Stimulated activated CD8-positive, alpha-beta memory T cell treated with anti-CD3 and anti-CD28 coated beads, Interleukin-7, amount 100 ng/mL, for 24 hours (primary cell): ENCODE measurements at regions not wholly inside any gene's neighbourhood (a gene's known extent, or its start where the extent isn't known, plus 50 kb on each side); places are given as distances from the start of the nearest gene placed in this dataset.

Experiments
- DNase-seq: peaks from one replicate; pipeline ENCODE4 v3.0.0-alpha.2; 2020; ENCODE audit warnings: low read depth

- DNase-seq, result no peak
These were observed 130.6 kb downstream of the DLEU7 start for GRCh38 chr13:50712881-50713280.

DNA sequence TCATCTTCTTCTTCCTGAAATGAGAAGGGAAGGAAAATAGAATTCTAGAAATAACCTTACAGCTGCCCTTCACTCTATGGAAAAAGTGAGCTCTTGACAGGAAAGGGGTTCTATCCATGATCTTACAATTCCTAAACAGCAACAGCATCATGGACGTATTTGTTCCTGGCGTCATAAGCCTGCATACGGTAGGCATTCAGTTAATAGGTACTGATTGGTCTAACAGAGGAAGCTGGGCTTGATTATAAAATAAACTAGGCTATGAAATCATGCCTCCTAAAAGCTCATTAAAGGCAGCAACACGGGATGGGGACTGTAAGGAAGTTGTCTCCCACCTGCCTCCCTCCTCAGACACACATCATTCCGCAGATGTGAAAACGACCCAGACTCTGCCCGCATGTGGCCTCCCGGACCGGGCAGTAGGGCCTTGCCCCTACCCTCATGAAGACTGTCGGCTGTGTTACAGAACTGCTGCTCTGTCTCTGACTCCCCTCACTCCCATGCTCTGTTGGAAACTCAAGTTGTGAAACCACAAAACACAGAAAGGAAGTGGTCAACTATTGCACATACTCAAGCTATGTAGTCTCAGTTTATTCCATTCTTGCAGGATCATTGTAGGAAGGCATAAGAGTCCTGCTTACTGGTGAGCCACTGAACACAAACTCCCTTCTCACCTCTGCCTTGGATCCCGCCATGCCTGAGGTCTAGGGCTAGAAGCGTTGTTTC lies 129.8 kb downstream of the DLEU7 start:
- DNase-seq, result no peak

- DNase-seq, result no peak
These were observed 128.6 kb downstream of the DLEU7 start for GRCh38 chr13:50714891-50715290.

DNA sequence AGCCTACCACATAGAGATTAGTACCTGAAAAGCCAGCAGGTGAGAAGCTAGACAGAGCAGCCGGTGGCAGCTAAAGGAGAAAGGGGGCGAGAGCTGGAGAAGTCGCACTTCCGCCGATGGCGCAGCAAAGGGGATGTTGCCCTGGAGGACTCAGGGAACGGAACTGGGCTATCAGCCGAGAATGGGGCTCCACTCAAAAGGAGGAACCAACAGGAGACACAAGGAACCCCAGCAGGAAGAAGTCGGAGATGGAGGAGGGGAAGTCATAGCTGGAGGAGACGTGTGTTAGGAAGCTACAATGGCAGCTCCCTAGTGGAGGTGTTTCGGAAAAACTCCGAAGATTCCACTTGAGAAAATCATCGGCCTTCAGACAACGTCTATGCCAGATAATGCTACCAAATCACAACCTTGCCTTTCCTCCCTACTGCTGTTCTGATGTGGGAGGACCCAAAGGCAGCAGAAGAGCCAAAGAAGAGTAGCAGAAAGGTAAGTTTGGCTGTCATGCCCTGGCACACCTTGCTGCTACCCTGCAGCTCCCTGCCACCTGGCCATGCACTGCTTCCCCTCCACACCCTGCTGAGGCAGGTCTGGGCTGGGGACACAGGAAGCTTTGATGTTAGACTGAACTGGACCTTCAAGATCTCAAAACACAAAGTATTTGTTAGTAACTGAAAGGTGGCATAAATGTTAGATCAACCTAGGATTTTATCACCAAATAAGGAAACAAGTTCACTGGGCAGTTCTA lies 127.9 kb downstream of the DLEU7 start:
- no peak for DNase-seq

- no peak for DNase-seq
These were observed 122.4 kb downstream of the DLEU7 start for GRCh38 chr13:50720861-50721671.

GRCh38 chr13:50721672-50721992 lies 121.9 kb downstream of the DLEU7 start:
- DNase-seq, result no peak

DNA sequence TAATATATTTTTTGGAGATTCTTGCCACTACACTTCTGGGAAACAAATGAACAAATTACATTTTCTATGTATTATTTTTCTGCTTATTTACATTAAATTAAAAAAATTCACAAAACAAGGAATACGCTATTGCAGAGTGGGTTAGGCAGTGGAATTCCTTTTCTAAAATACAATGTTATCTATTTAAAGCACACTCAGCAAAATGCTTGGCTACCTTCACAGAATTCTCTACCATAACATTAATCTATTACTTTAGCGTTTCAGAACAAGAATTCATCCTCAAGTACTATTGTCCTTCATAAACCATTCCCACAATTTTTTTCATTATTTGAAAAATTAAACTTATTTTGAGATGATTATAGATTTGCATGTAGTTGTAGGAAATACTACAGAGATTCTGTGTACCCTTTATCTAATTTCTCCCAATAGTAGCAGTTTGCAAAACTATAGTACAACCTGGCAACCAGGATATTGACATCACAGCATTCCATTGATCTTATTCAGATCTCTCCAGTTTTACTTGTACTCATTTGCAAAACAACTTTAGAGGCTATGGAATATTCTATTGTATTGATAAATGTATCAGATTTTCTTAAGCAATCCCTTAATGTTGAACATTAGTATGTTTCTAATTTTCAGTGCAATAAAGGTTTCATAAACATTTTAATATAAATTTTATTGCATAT lies 120.9 kb downstream of the DLEU7 start:
- no peak for DNase-seq

DNA sequence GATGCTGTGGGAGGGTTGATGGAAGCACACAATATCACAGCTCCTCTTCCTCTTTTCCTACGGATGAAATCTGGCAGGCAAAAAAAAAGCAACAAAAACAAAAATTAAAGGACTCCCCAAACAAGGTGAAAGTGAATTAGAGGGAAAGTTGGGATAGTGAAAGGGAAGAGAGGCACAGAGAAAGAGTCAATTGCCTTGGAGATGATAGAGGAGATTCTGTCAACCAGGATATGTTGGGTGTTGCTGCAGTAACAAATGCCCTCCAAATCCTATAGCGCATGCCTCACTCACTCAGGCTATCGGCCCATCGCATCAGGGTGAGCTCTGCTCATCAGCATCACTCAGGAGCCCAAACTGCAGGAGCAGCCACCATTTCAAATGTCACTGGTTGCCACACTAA lies 119.1 kb downstream of the DLEU7 start:
- no peak for DNase-seq

- DNase-seq, result no peak
These were observed 118.6 kb downstream of the DLEU7 start for GRCh38 chr13:50724913-50725312.

GRCh38 chr13:50726164-50726563 lies 117.3 kb downstream of the DLEU7 start:
- no peak for DNase-seq

- DNase-seq, result no peak
These were observed 114.3 kb downstream of the DLEU7 start for GRCh38 chr13:50729177-50729576.

- no peak for DNase-seq
These were observed 112.8 kb downstream of the DLEU7 start for GRCh38 chr13:50730496-50731351.

DNA sequence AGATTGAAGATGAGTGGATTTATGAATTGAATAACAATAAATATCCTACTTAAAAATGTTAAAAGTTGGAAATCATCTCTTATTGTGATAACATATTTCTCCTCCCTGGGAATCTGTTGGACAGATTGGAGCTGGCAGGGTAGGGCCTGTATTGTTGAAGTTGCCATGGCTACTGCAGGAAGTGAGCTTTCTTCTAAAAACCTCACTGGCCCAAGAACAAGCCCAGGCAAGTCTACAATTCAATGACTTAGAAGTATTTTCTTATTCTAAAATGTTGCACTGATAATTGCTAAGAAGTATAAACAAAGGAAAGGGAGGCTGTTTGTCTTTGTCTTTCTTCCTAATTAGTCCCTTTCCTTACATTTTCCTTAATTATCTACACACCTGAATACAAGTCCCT lies 112.1 kb downstream of the DLEU7 start:
- no peak for DNase-seq

DNA sequence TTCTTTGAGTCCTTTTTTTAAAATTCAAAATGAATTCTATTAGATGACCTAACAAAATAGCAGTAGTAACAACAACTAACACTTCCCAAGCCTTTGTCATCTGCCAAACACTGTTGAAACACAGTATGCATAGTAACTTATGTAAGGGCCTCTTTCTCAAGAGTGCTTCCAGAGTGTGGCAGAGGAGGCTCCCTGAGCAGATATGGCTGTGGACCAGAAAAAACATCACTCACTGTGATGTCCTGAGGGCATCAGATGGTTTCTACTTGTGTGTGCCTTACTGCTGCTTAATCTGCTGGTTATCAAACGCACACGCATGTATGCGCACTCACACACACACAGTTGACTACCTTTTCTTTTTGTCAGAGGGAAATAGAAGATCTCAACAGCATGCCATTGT lies 110.8 kb downstream of the DLEU7 start:
- DNase-seq, result no peak

- no peak for DNase-seq
These were observed 110.1 kb downstream of the DLEU7 start for GRCh38 chr13:50733392-50733791.

DNA sequence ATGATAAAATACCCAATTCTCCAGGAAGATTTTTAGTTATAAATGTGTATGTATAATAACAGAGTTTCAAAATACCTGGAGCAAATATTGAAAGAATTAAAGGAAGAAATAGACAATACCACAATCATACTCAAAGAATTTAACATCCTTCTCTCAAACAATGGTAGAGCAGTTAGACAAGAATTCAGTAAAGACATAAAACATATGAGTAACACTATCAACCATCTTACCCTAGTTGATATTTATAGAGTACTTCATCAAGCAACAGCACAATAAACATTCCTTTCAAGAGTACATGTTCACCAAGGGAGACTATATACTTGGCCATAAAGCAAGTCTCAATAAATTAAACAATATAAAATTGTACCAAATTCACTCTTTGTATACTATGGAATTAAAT lies 108.4 kb downstream of the DLEU7 start:
- no peak for DNase-seq

DNA sequence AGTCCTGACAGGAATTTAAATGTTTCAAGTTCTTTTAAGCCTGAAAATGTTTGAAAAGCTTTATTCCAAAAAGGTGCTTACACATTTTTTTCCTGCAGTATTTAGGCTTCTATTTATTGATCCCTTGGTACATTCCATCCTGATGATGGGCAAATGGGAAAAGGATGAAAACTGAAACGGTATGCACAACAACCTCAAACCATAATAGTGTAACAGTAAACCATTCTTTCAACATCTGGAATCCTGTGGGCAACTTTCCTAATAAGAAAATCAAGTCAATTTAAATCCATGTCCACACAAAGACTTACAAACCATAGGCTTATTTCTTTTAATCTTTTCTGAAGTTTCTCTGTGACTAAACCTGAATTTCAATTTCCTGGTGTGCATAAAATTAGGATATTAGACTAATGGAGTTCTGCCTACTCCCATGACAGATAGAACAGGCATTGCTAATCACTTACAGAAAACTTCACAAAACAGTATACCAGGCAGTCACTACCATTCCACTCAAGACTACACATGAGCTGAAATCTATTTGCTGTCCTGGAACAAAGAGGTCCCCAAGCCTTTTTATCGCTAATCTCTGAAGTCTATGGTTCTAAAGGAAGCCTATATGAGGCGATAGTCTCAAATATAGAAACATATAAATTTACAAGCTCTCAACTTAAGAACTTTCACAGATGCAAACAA lies 103.3 kb downstream of the DLEU7 start:
- DNase-seq, result no peak

DNA sequence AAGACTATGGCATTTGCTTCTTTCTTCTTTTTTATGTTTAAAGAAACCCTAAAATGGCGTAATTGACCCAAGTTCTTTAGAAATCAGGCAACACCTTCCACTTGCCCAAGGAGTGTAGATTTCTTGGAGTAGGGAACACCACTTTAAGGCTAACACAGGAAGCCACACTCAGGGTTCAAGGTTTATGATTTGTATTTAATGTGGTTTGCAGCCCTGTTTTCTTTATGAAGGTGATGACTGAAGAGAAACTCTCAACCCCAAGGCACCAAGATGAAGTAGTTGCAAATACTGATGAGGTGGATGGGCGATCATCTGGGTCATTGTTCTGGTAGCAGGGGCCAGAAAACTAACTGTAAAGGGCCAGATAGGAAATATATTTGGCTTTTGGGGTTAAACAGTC lies 101.1 kb downstream of the DLEU7 start:
- DNase-seq, result no peak

- DNase-seq, result no peak
These were observed 100.5 kb downstream of the DLEU7 start for GRCh38 chr13:50742968-50743367.

DNA sequence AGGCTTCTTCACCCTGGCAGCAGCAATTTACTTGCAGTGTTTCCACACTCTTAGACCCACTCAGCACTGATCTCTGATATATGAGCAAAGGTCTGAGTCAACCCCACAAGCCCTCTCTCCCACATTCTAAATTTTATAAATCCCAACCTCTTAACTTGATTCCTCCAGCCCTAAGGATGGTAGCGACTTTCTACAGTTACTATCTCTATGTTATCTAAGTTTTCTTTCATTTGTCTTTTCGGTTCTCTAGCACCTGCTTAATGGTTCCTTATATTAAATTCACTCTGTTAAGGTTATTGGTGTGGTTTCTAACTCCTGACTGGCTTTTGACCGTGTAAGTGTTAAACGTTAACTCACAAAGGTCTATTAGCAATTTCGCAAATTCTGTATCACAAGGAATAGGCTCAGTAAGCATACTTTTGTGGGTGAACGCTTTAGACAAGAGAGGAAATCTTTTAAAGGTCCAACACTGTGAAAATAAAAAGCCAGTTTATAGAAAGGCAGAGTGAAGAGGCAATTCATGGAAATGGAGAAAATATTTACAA lies 99.3 kb downstream of the DLEU7 start:
- no peak for DNase-seq
